ENCODE measurements at regions not wholly inside any gene's neighbourhood (a gene's known extent, or its start where the extent isn't known, plus 50 kb on each side); places are given as distances from the start of the nearest gene placed in this dataset.

GRCh38 chr2:35468245-35468644 lies 887.3 kb upstream of the CRIM1 start:
- Histone ChIP-seq H3K79me1 (ENCODE audit: low read depth, low read length) (no peaks in the 10 kb centered on the region), H2BK20ac (ENCODE audit: low read length) (no peak overlapping the region), H3K4me3 (ENCODE audit: extremely low read depth in 1 of 4, insufficient read depth in 2 of 4, low read depth in 3 of 4, low read length in 4 of 4) (no peak overlapping the region), H3K23me2 (ENCODE audit: low read depth, low read length) (no peaks in the 10 kb centered on the region), H4K8ac (ENCODE audit: extremely low read depth, insufficient read depth, low read length) (no peak overlapping the region), H4K5ac (ENCODE audit: insufficient read length, low read depth, low read length) (no peak overlapping the region), H3K4me2 (ENCODE audit: insufficient read depth in 1 of 2, low read depth in 2 of 2, low read length in 2 of 2) (no peak overlapping the region), H2BK5ac (ENCODE audit: low read depth, low read length) (no peak overlapping the region), H3K14ac (ENCODE audit: insufficient read length) (no peak overlapping the region), H3K27me3 (replicated peaks in 1 of 4; ENCODE audit: control insufficient read depth in 3 of 4, extremely low read depth in 1 of 4, insufficient read depth in 3 of 4, low read length in 3 of 4) (no peaks in the 10 kb centered on the region), H2AK5ac (ENCODE audit: low read depth, low read length) (no peak overlapping the region), H2BK120ac (replicated peaks; ENCODE audit: low read depth, low read length) (no peak overlapping the region), H3K36me3 (ENCODE audit: control insufficient read depth in 2 of 4, insufficient read depth in 4 of 4, low read length in 3 of 4) (no peaks in the 10 kb centered on the region), H3K23ac (ENCODE audit: insufficient read length) (no peak overlapping the region), H3K4ac (replicated peaks; ENCODE audit: insufficient read length, low read depth, low read length) (no peak overlapping the region), H2BK15ac (ENCODE audit: low read length) (no peak overlapping the region), H3K56ac (replicated peaks; ENCODE audit: insufficient read length, low read depth, low read length) (no peak overlapping the region), H3K9ac (replicated peaks in 1 of 4; ENCODE audit: extremely low read depth in 1 of 4, low read depth in 3 of 4, low read length in 3 of 4) (no peak overlapping the region), H3K18ac (ENCODE audit: extremely low read depth, low read length) (no peak overlapping the region), H3K4me1 (replicated peaks in 1 of 4; ENCODE audit: control insufficient read depth in 3 of 4, insufficient read depth in 4 of 4, low read length in 3 of 4) (no peaks in the 10 kb centered on the region), H4K20me1 (replicated peaks in 1 of 2; ENCODE audit: control insufficient read depth in 1 of 2, insufficient read depth in 2 of 2, low read length in 2 of 2) (no peaks in the 10 kb centered on the region), H2AFZ (ENCODE audit: low read length) (no peak overlapping the region), H3K79me2 (ENCODE audit: control insufficient read depth in 1 of 2, insufficient read depth in 2 of 2, low read length in 2 of 2) (no peaks in the 10 kb centered on the region), H3K9me3 (ENCODE audit: insufficient read depth in 2 of 2, low read depth in 1 of 2, low read length in 1 of 2) (no peaks in the 10 kb centered on the region), H4K91ac (replicated peaks; ENCODE audit: insufficient read length, low read length) (no peak overlapping the region), H2BK12ac (ENCODE audit: low read depth, low read length) (no peak overlapping the region), H3K27ac (ENCODE audit: low read depth, low read length) (no peak overlapping the region)
- no peak for TF ChIP-seq TBP (IDR thresholded peaks at IDR 0.05; ENCODE audit: low read depth, low read length)
- DNase-seq (ENCODE audit: low read depth in 1 of 2, low spot score in 2 of 2) (no peak), FAIRE-seq (no peak)
- ChIA-PET POLR2A (ENCODE audit: partially characterized antibody) (no interaction called here), CTCF (ENCODE audit: partially characterized antibody) (interaction anchor here (1.2 kb wide), 1 partner anchor 39 kb away, joined by 4 read pairs; no protein-coding TSS in a partner anchor)
- WGBS, 2 experiments (ENCODE audit: extremely low coverage in 1 of 2, insufficient coverage in 1 of 2, insufficient read length in 1 of 2, insufficient replicate concordance in 2 of 2, low coverage in 1 of 2, low lambda C conversion rate in 2 of 2, missing lambda C conversion rate in 1 of 2) = 56% methylated on average over 3 of the region's 3 CpGs; no CpG with 5 or more reads in 1 of the 2 experiments

Measured in H1 (cell line).